DMS 273 (cell line): ENCODE measurements at regions not wholly inside any gene's neighbourhood (a gene's known extent, or its start where the extent isn't known, plus 50 kb on each side); places are given as distances from the start of the nearest gene placed in this dataset.

Experiments used
- DNase-seq: peaks from one replicate; lab custom pipeline; 2025; ENCODE audit not compliant: unreplicated experiment; lab: John Stamatoyannopoulos, UW

DNA sequence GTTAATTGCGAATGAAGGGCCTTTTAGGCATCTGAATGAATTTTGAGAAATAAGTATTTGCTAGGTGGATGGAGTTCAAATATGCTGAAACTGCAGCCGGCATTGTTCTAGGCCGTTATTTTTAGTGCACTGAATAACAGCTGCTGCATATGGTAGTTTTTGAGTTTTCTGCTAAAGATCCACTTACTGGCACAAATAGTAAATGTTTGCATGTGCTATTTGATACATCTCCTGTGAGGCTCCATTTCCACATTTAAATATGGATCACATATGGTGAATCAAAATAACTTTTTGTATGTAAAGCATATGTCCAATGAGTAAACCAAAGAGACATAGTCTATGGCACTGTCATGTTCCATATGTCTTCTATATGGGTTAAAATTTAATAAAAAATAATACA, 56.7 kb upstream of the CNTN4 start:
- DNase-seq = no peak
